ENCODE measurements at regions not wholly inside any gene's neighbourhood (a gene's known extent, or its start where the extent isn't known, plus 50 kb on each side); places are given as distances from the start of the nearest gene placed in this dataset.
A peak's percentile ranks its signal among the peaks of the same experiment; 100 is the strongest.

GRCh38 chr17:77422104-77422747, 281.5 kb downstream of the SEC14L1 start:
- peaks cover 73% of the 10 kb centered on the region for H3K4me1 ChIP-seq (ENCODE audit: insufficient read depth, low read length)
- H3K36me3 ChIP-seq (ENCODE audit: low read depth, low read length): peaks cover 5% of the 10 kb centered on the region; the same call in 1 of the 2 replicates
- peak overlapping the region; percentile 80 for H3K27ac ChIP-seq (ENCODE audit: low read length)
- H3K4me3 ChIP-seq (ENCODE audit: low read length): no peak overlapping the region
- intact Hi-C loops (cut with micrococcal nuclease): no loop called here
- peak overlapping the region; percentile 51 for H3K9ac ChIP-seq (ENCODE audit: low read length)
- H2AFZ ChIP-seq (ENCODE audit: low read length): no peak overlapping the region
- H3K79me2 ChIP-seq (ENCODE audit: low read length): peaks cover 80% of the 10 kb centered on the region
- peak overlapping the region; percentile 4; the same call in 1 of the 2 replicates for H3K4me2 ChIP-seq (ENCODE audit: low read length)
- CTCF ChIA-PET: no interaction called here
- POLR2A ChIA-PET (ENCODE audit: unreplicated experiment): interaction anchor here (0.6 kb wide), 1 partner anchor 39 kb away, joined by 6 read pairs; no protein-coding TSS in a partner anchor
- ATAC-seq: peak; percentile 58
- TF ChIP-seq EZH2 (IDR thresholded peaks at IDR 0.05; ENCODE audit: low read length, unreplicated experiment) (no peak), CTCF (conservative IDR thresholded peaks at IDR 0.05; ENCODE audit: low read depth, low read length) (no peak), EZH2phosphoT487 (IDR thresholded peaks at IDR 0.05; ENCODE audit: borderline replicate concordance, low read length) (no peak)
- no TSS peak for BruUV-seq (replicated peaks)
- peaks cover 7% of the 10 kb centered on the region for H3F3A ChIP-seq (ENCODE audit: low read length, unreplicated experiment)
- no peaks in the 10 kb centered on the region for H4K20me1 ChIP-seq (ENCODE audit: low read length)
- peak; percentile 89 for DNase-seq
- H3K9me2 ChIP-seq (replicated peaks; ENCODE audit: low read length): no peaks in the 10 kb centered on the region
- H3K9me3 ChIP-seq (ENCODE audit: low read length): no peaks in the 10 kb centered on the region
- no peaks in the 10 kb centered on the region for H3K27me3 ChIP-seq (ENCODE audit: low read length)

- intact Hi-C loops (cut with micrococcal nuclease): no loop called here
- Histone ChIP-seq H3K4me3 (ENCODE audit: low read length) (no peak overlapping the region), H2AFZ (ENCODE audit: low read length) (no peak overlapping the region), H3K27me3 (ENCODE audit: low read length) (no peaks in the 10 kb centered on the region), H3K9ac (ENCODE audit: low read length) (peak overlapping the region; percentile 50), H3F3A (ENCODE audit: low read length, unreplicated experiment) (peaks cover 11% of the 10 kb centered on the region), H3K79me2 (ENCODE audit: low read length) (peaks cover 75% of the 10 kb centered on the region), H3K4me2 (ENCODE audit: low read length) (peak overlapping the region; percentile 4; the same call in 1 of the 2 replicates), H3K4me1 (ENCODE audit: insufficient read depth, low read length) (peaks cover 78% of the 10 kb centered on the region), H3K9me3 (ENCODE audit: low read length) (no peaks in the 10 kb centered on the region), H4K20me1 (ENCODE audit: low read length) (no peaks in the 10 kb centered on the region), H3K27ac (ENCODE audit: low read length) (peak overlapping the region; percentile 80), H3K9me2 (replicated peaks; ENCODE audit: low read length) (no peaks in the 10 kb centered on the region), H3K36me3 (ENCODE audit: low read depth, low read length) (peaks cover 3% of the 10 kb centered on the region; the same call in 1 of the 2 replicates)
- BruUV-seq (replicated peaks): TSS peak; percentile 22
- no peak for TF ChIP-seq EZH2phosphoT487 (IDR thresholded peaks at IDR 0.05; ENCODE audit: borderline replicate concordance, low read length)
- TF ChIP-seq CTCF (conservative IDR thresholded peaks at IDR 0.05; ENCODE audit: low read depth, low read length): no peak
- no peak for TF ChIP-seq EZH2 (IDR thresholded peaks at IDR 0.05; ENCODE audit: low read length, unreplicated experiment)
- ATAC-seq (no peak), DNase-seq (no peak)
- CTCF ChIA-PET: no interaction called here
- POLR2A ChIA-PET (ENCODE audit: unreplicated experiment): interaction anchor here (0.6 kb wide), 1 partner anchor 40 kb away, joined by 6 read pairs; no protein-coding TSS in a partner anchor
Observed at GRCh38 chr17:77422748-77423113, 282.0 kb downstream of the SEC14L1 start.

Data from PC-3 (cell line).